DOHH2 (cell line): ENCODE measurements at regions not wholly inside any gene's neighbourhood (a gene's known extent, or its start where the extent isn't known, plus 50 kb on each side); places are given as distances from the start of the nearest gene placed in this dataset.

Experiments
- H3F3A ChIP-seq: fragments of 200-600 bp; sonication (generic), shearing (Covaris generic); 2 replicates; pipeline ENCODE4 v1.6.0; 2016; ENCODE audit warnings: antibody characterized with exemption, mild to moderate bottlenecking; ENCODE audit not compliant: control insufficient read depth, insufficient read depth
- H3K27ac ChIP-seq: fragments of 200-600 bp; sonication (generic); 2 replicates; pipeline ENCODE4 v1.5.1; 2014; ENCODE audit warnings: low read depth, mild to moderate bottlenecking, low read length, moderate library complexity
- H3K27me3 ChIP-seq: fragments of 200-600 bp; sonication (generic); 2 replicates; pipeline ENCODE4 v1.6.1; 2014; ENCODE audit warnings: mild to moderate bottlenecking, low read length, mixed read lengths; ENCODE audit not compliant: control insufficient read depth
- H3K36me3 ChIP-seq: fragments of 200-600 bp; sonication (generic); 2 replicates; pipeline ENCODE4 v1.6.1; 2014; ENCODE audit warnings: mild to moderate bottlenecking, low read length, moderate library complexity, mixed read lengths; ENCODE audit not compliant: control insufficient read depth
- H3K4me1 ChIP-seq: fragments of 200-600 bp; sonication (generic); 2 replicates; pipeline ENCODE4 v1.6.1; 2014; ENCODE audit warnings: mild to moderate bottlenecking, low read length, mixed read lengths; ENCODE audit not compliant: control insufficient read depth
- H3K4me2 ChIP-seq: fragments of 200-600 bp; sonication (generic); 2 replicates; pipeline ENCODE4 v1.6.0; 2014; ENCODE audit warnings: mild to moderate bottlenecking, low read length, moderate library complexity
- H3K4me3 ChIP-seq: fragments of 200-600 bp; sonication (generic); 2 replicates; pipeline ENCODE4 v1.5.1; 2014; ENCODE audit warnings: mild to moderate bottlenecking, low read length, mixed read lengths
- H3K79me2 ChIP-seq: fragments of 200-600 bp; sonication (generic); 2 replicates; pipeline ENCODE4 v1.6.1; 2014; ENCODE audit warnings: mild to moderate bottlenecking, low read length, mixed read lengths; ENCODE audit not compliant: control insufficient read depth
- H3K9me2 ChIP-seq: fragments of 200-600 bp; sonication (generic); replicated peaks from 2 replicates; pipeline ENCODE4 v1.6.1; 2014; ENCODE audit warnings: mild to moderate bottlenecking, low read length, mixed read lengths; ENCODE audit not compliant: control insufficient read depth
- H3K9me3 ChIP-seq: fragments of 200-600 bp; sonication (generic); 2 replicates; pipeline ENCODE4 v1.6.1; 2014; ENCODE audit warnings: antibody characterized with exemption, low read length, mixed read lengths; ENCODE audit not compliant: control insufficient read depth, insufficient read depth
- H4K20me1 ChIP-seq: fragments of 200-600 bp; sonication (generic); 2 replicates; pipeline ENCODE4 v1.6.0; 2014; ENCODE audit warnings: low read depth, mild to moderate bottlenecking, antibody characterized with exemption, low read length, moderate library complexity; ENCODE audit not compliant: control insufficient read depth, insufficient read depth
- CTCF ChIP-seq: fragments of 200-600 bp; sonication (generic); IDR thresholded peaks from one replicate; pipeline ENCODE4 v1.5.1; 2014; ENCODE audit warnings: antibody characterized with exemption, mild to moderate bottlenecking, low read depth, low read length; ENCODE audit not compliant: poor library complexity, severe bottlenecking
- EZH2phosphoT487 ChIP-seq: fragments of 200-600 bp; sonication (generic); IDR thresholded peaks from 2 replicates; pipeline ENCODE4 v1.6.1; 2017; ENCODE audit warnings: borderline replicate concordance, mild to moderate bottlenecking, antibody characterized with exemption, low read length, moderate library complexity, mixed read lengths

GRCh38 chr12:115093261-115093660, 409.3 kb upstream of the TBX3 start:
- Histone ChIP-seq H3K27ac (no peak overlapping the region), H3K4me2 (no peak overlapping the region), H3K79me2 (no peaks in the 10 kb centered on the region), H3K4me1 (no peaks in the 10 kb centered on the region), H4K20me1 (no peaks in the 10 kb centered on the region), H3K9me2 (no peaks in the 10 kb centered on the region), H3K9me3 (no peaks in the 10 kb centered on the region), H3K4me3 (no peak overlapping the region), H3F3A (no peaks in the 10 kb centered on the region), H3K36me3 (no peaks in the 10 kb centered on the region), H3K27me3 (no peaks in the 10 kb centered on the region)
- TF ChIP-seq EZH2phosphoT487 (no peak), CTCF (no peak)

GRCh38 chr12:115090783-115091182, 406.8 kb upstream of the TBX3 start:
- no peak for TF ChIP-seq EZH2phosphoT487
- no peak for TF ChIP-seq CTCF
- Histone ChIP-seq H3K4me1 (no peaks in the 10 kb centered on the region), H3K4me3 (no peak overlapping the region), H3K79me2 (no peaks in the 10 kb centered on the region), H3K27ac (no peak overlapping the region), H3F3A (no peaks in the 10 kb centered on the region), H3K9me2 (no peaks in the 10 kb centered on the region), H4K20me1 (no peaks in the 10 kb centered on the region), H3K9me3 (no peaks in the 10 kb centered on the region), H3K27me3 (no peaks in the 10 kb centered on the region), H3K4me2 (no peak overlapping the region), H3K36me3 (no peaks in the 10 kb centered on the region)

GRCh38 chr12:115088995-115089841, 405.2 kb upstream of the TBX3 start:
- Histone ChIP-seq H3K36me3 (no peaks in the 10 kb centered on the region), H3K27ac (no peak overlapping the region), H4K20me1 (no peaks in the 10 kb centered on the region), H3K9me3 (no peaks in the 10 kb centered on the region), H3K79me2 (no peaks in the 10 kb centered on the region), H3K4me3 (no peak overlapping the region), H3K4me2 (no peak overlapping the region), H3K27me3 (no peaks in the 10 kb centered on the region), H3F3A (no peaks in the 10 kb centered on the region), H3K9me2 (no peaks in the 10 kb centered on the region), H3K4me1 (no peaks in the 10 kb centered on the region)
- no peak for TF ChIP-seq EZH2phosphoT487
- TF ChIP-seq CTCF, result no peak
